AG04449 (cell line): ENCODE measurements at regions not wholly inside any gene's neighbourhood (a gene's known extent, or its start where the extent isn't known, plus 50 kb on each side); places are given as distances from the start of the nearest gene placed in this dataset.
"Not testable (repeated sequence)": the region's sequence is repeated elsewhere in the genome, so short reads cannot be mapped to it uniquely, and the experiment has no call there.

Source experiments
- CTCF ChIA-PET: fragments of 350-600 bp; formaldehyde crosslinking; extraction: SDS; loops from one replicate; lab custom pipeline; 2021; ENCODE audit warnings: antibody characterized with exemption; lab: Yijun Ruan, JAX
- POLR2A ChIA-PET: fragments of 400-600, 350-600 bp; formaldehyde crosslinking; extraction: SDS; loops from one replicate; lab custom pipeline; 2020; ENCODE audit warnings: antibody characterized with exemption, inconsistent platforms; lab: Yijun Ruan, JAX
- DNase-seq: peaks from one replicate; pipeline ENCODE4 v3.0.0-alpha.2; 2010; ENCODE audit warnings: low read depth, low spot score
- H3K4me3 ChIP-seq: 2 replicates; pipeline ENCODE4 v1.5.1; 2011; ENCODE audit warnings: low read depth, mild to moderate bottlenecking, control low read depth, low read length
- TF ChIP-seq, protein P1 (sequence below): IDR thresholded peaks from one replicate; pipeline ENCODE4 v1.5.1; 2011; ENCODE audit warnings: mild to moderate bottlenecking, moderate library complexity, low read length, control low read depth, inconsistent platforms; ENCODE audit not compliant: insufficient read depth; ENCODE audit errors: missing control alignments

DNA sequence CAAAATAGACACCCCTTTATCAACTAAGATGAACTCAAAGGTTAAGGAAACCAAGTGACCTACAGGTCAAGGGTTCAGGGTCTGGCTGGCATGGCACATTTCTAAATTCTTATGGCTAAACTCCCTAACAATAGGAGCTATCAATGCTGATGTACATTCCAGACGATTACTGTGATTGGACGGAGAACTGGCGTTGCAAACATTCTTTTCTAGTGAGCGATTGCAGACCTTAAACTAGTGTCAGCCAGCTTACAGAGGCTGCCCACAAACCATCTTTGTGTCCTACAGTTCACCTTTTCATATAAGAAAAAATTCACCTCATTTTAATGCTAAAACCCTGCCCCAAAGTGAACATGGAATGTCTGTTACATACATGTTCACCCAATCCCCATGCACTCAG, 382.9 kb downstream of the MAT2B start:
- no peak for DNase-seq
- ChIA-PET POLR2A (no interaction called here), CTCF (no interaction called here)
- TF ChIP-seq, protein P1, sequence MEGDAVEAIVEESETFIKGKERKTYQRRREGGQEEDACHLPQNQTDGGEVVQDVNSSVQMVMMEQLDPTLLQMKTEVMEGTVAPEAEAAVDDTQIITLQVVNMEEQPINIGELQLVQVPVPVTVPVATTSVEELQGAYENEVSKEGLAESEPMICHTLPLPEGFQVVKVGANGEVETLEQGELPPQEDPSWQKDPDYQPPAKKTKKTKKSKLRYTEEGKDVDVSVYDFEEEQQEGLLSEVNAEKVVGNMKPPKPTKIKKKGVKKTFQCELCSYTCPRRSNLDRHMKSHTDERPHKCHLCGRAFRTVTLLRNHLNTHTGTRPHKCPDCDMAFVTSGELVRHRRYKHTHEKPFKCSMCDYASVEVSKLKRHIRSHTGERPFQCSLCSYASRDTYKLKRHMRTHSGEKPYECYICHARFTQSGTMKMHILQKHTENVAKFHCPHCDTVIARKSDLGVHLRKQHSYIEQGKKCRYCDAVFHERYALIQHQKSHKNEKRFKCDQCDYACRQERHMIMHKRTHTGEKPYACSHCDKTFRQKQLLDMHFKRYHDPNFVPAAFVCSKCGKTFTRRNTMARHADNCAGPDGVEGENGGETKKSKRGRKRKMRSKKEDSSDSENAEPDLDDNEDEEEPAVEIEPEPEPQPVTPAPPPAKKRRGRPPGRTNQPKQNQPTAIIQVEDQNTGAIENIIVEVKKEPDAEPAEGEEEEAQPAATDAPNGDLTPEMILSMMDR = no peak
- H3K4me3 ChIP-seq = no peak overlapping the region

DNA sequence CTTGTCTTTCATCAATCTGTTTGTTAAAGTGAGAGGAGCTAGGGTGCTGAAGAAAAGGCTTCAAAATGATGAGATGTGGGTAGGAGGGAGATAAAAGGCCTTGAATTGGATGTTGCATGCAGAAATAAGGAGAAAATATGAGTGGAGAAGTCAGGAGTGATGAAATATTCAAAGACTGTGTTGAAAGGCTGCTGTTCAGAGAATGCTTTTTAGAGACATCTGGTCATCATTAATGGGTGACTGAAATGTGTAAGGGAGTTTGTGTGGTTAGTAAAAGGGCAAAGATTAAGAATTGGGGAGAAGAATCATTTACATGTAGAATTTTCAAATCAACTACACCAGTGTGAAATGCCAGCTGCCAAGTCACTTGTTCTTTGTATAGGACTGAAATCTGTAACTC, 383.9 kb downstream of the MAT2B start:
- no peak overlapping the region for H3K4me3 ChIP-seq
- ChIA-PET POLR2A (no interaction called here), CTCF (no interaction called here)
- TF ChIP-seq, protein P1 = no peak
- DNase-seq = peak; percentile 67

DNA sequence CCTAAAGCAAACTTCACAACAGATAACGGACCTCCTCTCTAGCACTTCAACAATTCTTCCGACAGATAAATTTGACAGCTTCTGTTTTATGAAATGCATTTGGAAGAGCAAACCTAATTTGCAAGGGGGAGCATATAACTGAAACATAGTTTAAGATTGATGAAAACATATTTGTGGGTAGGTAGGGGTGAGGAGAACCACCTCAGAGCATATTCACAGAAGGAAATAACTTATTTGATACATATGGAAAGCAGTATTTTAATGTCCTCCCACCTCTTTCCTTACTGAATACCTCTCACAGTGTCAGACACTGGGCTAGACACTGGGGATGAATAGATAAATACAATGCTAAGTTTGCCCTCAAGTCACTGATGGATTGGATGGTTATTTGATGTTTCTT, 384.8 kb downstream of the MAT2B start:
- no peak for DNase-seq
- POLR2A ChIA-PET = no interaction called here
- CTCF ChIA-PET = no interaction called here
- TF ChIP-seq, protein P1 = no peak
- no peak overlapping the region for H3K4me3 ChIP-seq

GRCh38 chr5:163893281-163893680, 387.9 kb downstream of the MAT2B start:
- no peak overlapping the region for H3K4me3 ChIP-seq
- ChIA-PET POLR2A (no interaction called here), CTCF (no interaction called here)
- TF ChIP-seq, protein P1 = no peak
- DNase-seq = no peak

DNA sequence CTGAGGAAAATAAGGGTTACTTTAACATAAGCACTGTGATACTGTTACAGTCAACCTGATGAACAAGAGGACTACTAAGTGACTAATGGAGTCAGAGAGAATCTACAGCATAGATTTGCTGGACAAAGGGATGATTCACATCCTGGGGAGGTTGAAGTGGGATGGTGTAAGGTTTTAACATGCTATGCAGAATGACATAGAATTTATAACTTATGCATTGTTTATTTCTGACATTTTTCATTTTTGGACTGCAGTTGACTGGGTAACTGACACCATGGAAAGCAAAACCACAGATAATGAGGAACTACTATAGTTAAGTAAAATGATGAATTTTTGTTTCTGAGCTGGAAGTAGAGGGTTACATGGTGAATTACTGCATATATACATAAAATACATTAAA, 389.2 kb downstream of the MAT2B start:
- TF ChIP-seq, protein P1 = no peak
- CTCF ChIA-PET = no interaction called here
- POLR2A ChIA-PET = no interaction called here
- peak; percentile 16 for DNase-seq
- no peak overlapping the region for H3K4me3 ChIP-seq

- ChIA-PET POLR2A (no interaction called here), CTCF (no interaction called here)
- DNase-seq = no peak
- TF ChIP-seq, protein P1 = no peak
- no peak overlapping the region for H3K4me3 ChIP-seq
Observed at GRCh38 chr5:163898873-163899272, 393.5 kb downstream of the MAT2B start.

- CTCF ChIA-PET, DNase-seq, POLR2A ChIA-PET, H3K4me3 ChIP-seq: not testable (repeated sequence)
Observed at GRCh38 chr5:163907783-163908182, 402.4 kb downstream of the MAT2B start.
